ENCODE measurements at regions not wholly inside any gene's neighbourhood (a gene's known extent, or its start where the extent isn't known, plus 50 kb on each side); places are given as distances from the start of the nearest gene placed in this dataset.

DNA sequence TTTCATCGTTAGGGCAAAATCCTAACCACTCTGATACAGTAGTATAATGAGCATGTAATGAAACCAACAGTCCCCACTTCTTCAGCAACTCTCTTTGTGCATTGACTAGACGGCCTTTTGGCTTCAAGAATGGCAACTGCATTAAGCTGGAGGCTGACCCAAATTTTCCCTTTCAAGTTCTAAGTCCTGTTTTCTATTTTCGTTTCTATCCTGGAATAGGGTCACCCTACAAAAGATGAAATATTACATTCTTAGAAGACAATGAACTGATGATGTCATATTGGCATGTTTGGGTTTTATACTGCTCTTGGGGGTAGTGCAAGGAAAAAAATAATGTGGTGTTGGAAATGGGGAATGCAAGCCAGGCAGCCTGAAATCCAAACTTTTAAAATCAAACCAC is 254.4 kb downstream of the ETAA1 start:
- Histone ChIP-seq H3K79me2 (ENCODE audit: control insufficient read depth, insufficient read depth, low read length) (no peaks in the 10 kb centered on the region), H3K4me3 (no peak overlapping the region), H3K4me1 (ENCODE audit: control insufficient read depth, insufficient read depth, low read length) (no peaks in the 10 kb centered on the region), H3K9ac (ENCODE audit: control insufficient read depth, insufficient read depth, low read length) (no peak overlapping the region), H3K4me2 (ENCODE audit: control insufficient read depth, insufficient read depth) (no peak overlapping the region), H3K9me3 (replicated peaks; ENCODE audit: control insufficient read depth, insufficient read depth, low read length) (no peaks in the 10 kb centered on the region; the same call in 2 of the 3 replicates), H4K20me1 (ENCODE audit: control insufficient read depth, insufficient read depth) (no peaks in the 10 kb centered on the region), H3K27ac (ENCODE audit: control insufficient read depth, insufficient read depth) (no peak overlapping the region), H3K27me3 (replicated peaks in 1 of 2; ENCODE audit: control insufficient read depth in 2 of 2, insufficient read depth in 2 of 2, low read length in 1 of 2) (no peaks in the 10 kb centered on the region), H2AFZ (ENCODE audit: control insufficient read depth, low read depth, low read length) (no peak overlapping the region), H3K36me3 (ENCODE audit: control insufficient read depth in 2 of 2, insufficient read depth in 2 of 2, low read length in 1 of 2) (no peaks in the 10 kb centered on the region)
- DNase-seq (ENCODE audit: low read depth, low spot score) (no peak), ATAC-seq (no peak), FAIRE-seq (no peak)
- CTCF ChIA-PET, result interaction anchor here (1.7 kb wide), 1 partner anchor 1223 kb away, joined by 6 read pairs; no protein-coding TSS in a partner anchor
- in situ Hi-C loops (cut with MboI), result no loop called here
- SMC1A ChIA-PET (ENCODE audit: uncharacterized antibody, unreplicated experiment), result interaction anchor here (0.7 kb wide), 1 partner anchor 571 kb away, joined by 3 read pairs; no protein-coding TSS in a partner anchor
- BruUV-seq (replicated peaks), result no TSS peak
- RAD21 ChIA-PET (ENCODE audit: unreplicated experiment), result interaction anchor here (0.6 kb wide), 1 partner anchor 374 kb away, joined by 3 read pairs; no protein-coding TSS in a partner anchor
- intact Hi-C loops (cut with micrococcal nuclease; ENCODE audit: unreplicated experiment), result no loop called here
- WGBS (ENCODE audit: insufficient coverage, insufficient replicate concordance, low lambda C conversion rate, missing lambda C conversion rate), result 19% methylated on average over 3 of the region's 3 CpGs
- POLR2A ChIA-PET, result no interaction called here
- TF ChIP-seq POLR2A (IDR thresholded peaks at IDR 0.05; ENCODE audit: low read depth, low read length) (no peak), SREBF1 (IDR thresholded peaks at IDR 0.05; ENCODE audit: low read length) (no peak), CHD2 (IDR thresholded peaks at IDR 0.05; ENCODE audit: borderline replicate concordance, low read depth, low read length) (no peak), ZSCAN29 (IDR thresholded peaks at IDR 0.05) (no peak), RBBP5 (conservative IDR thresholded peaks at IDR 0.05) (no peak), POLR2AphosphoS2 (IDR thresholded peaks at IDR 0.05; ENCODE audit: low read depth, low read length) (no peak), JUND (IDR thresholded peaks at IDR 0.05; ENCODE audit: low read depth, low read length) (no peak)
- TF ChIP-seq, protein P1, sequence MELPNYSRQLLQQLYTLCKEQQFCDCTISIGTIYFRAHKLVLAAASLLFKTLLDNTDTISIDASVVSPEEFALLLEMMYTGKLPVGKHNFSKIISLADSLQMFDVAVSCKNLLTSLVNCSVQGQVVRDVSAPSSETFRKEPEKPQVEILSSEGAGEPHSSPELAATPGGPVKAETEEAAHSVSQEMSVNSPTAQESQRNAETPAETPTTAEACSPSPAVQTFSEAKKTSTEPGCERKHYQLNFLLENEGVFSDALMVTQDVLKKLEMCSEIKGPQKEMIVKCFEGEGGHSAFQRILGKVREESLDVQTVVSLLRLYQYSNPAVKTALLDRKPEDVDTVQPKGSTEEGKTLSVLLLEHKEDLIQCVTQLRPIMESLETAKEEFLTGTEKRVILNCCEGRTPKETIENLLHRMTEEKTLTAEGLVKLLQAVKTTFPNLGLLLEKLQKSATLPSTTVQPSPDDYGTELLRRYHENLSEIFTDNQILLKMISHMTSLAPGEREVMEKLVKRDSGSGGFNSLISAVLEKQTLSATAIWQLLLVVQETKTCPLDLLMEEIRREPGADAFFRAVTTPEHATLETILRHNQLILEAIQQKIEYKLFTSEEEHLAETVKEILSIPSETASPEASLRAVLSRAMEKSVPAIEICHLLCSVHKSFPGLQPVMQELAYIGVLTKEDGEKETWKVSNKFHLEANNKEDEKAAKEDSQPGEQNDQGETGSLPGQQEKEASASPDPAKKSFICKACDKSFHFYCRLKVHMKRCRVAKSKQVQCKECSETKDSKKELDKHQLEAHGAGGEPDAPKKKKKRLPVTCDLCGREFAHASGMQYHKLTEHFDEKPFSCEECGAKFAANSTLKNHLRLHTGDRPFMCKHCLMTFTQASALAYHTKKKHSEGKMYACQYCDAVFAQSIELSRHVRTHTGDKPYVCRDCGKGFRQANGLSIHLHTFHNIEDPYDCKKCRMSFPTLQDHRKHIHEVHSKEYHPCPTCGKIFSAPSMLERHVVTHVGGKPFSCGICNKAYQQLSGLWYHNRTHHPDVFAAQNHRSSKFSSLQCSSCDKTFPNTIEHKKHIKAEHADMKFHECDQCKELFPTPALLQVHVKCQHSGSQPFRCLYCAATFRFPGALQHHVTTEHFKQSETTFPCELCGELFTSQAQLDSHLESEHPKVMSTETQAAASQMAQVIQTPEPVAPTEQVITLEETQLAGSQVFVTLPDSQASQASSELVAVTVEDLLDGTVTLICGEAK (IDR thresholded peaks at IDR 0.05; ENCODE audit: borderline replicate concordance), result no peak

All from GM12878 (cell line).